HG03159 (cell line): ENCODE measurements at regions not wholly inside any gene's neighbourhood (a gene's known extent, or its start where the extent isn't known, plus 50 kb on each side); places are given as distances from the start of the nearest gene placed in this dataset.

ENCODE experiments used
- ATAC-seq: cut with Tn5 transposase; IDR thresholded peaks from one replicate; pipeline ENCODE4 v1.9.1; 2021; ENCODE audit warnings: mild to moderate bottlenecking, moderate library complexity; ENCODE audit not compliant: unreplicated experiment

DNA sequence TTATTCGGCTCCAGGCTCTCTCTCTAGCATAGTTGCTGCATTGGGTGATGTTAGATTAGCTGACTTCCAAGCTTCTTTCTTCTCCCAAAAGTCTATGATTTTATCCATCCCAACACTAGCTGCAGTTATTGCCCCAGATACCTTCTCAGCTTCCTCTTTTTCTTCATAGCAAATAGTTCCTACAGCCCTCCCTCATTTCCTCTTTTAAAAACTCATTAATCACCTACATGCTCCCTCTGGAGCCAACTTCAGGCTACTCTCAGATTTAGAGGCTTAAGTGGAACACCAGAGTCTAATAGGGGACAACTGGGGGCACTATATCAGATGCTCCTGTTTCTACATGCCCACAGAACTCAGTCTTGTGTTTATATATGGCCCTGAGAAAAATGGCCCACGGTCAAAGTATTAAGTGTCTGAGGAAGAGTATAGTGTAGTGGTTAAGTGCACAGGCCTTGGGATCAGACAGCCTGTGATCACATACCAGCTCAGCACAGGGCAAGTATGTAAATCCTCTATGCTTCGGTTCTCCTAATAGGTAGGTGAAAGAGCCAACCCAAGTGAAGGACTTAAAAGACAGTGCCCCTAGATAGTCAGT is 241.9 kb upstream of the SLC14A2 start:
- ATAC-seq = no peak

GRCh38 chr18:45374236-45374635 is 241.0 kb upstream of the SLC14A2 start:
- no peak for ATAC-seq

DNA sequence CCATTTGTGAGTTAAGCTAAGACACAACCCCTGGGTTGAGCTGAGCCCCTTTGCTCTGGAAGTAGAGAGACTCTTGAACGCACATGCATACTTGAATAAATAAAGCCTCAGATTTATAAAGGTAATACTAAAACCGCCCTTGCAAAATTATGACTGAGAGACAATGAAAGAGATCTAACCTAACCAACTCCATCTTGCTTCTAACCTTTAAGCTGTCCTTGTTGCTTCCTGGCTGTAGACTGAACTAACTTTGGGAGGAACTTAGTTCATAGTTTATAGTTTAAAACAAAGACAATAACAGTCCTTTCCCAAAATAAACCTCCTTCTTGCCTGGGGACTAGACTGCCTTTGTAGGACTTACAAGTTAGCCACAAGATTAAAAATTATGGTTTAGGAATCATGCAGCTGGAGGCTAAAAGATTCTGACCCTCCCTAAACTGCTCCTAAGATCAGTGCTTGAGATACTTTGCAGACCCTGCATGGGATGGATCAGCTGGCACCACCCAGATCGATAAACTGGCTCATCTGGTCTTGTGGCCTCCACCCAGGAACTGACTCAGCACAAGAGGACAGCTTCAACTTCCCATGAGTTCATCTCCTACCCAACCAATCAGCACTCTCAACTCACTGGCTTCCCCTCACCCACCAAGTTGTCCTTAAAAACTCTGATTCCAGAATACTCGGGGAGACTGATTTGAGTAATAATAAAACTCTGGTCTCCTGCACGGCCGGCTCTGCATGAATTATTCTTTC is 240.2 kb upstream of the SLC14A2 start:
- no peak for ATAC-seq

- no peak for ATAC-seq
These were observed 239.1 kb upstream of the SLC14A2 start for GRCh38 chr18:45376193-45376592.

- ATAC-seq = no peak
These were observed 237.0 kb upstream of the SLC14A2 start for GRCh38 chr18:45378308-45378707.

GRCh38 chr18:45378933-45379332 is 236.3 kb upstream of the SLC14A2 start:
- ATAC-seq = no peak

- ATAC-seq = peak; percentile 49
These were observed 235.4 kb upstream of the SLC14A2 start for GRCh38 chr18:45379903-45380302.

- no peak for ATAC-seq
These were observed 234.0 kb upstream of the SLC14A2 start for GRCh38 chr18:45381282-45381681.

GRCh38 chr18:45383228-45383627 is 232.0 kb upstream of the SLC14A2 start:
- ATAC-seq = no peak

- ATAC-seq = no peak
These were observed 230.9 kb upstream of the SLC14A2 start for GRCh38 chr18:45384137-45384961.

DNA sequence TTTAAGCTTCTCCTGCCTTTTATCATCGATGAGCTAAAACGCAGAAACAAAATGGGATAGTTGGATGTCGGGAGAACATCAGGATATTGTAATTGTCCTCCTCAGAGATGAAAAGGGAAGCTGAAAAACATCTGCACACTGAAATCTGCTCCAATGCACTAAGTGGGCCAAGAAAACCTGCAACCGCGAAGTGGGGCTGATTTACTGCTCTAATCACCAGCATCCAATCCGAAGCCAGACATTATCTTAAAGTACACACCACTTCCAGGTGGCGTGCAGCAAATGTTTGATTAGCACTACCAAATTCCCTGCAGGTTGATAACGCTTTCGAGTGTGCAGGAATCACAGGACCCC is 230.3 kb upstream of the SLC14A2 start:
- ATAC-seq = no peak

- ATAC-seq = no peak
These were observed 229.1 kb upstream of the SLC14A2 start for GRCh38 chr18:45386041-45386655.

GRCh38 chr18:45387229-45387628 is 228.0 kb upstream of the SLC14A2 start:
- no peak for ATAC-seq

GRCh38 chr18:45398448-45398847 is 216.8 kb upstream of the SLC14A2 start:
- no peak for ATAC-seq

- ATAC-seq = no peak
These were observed 216.1 kb upstream of the SLC14A2 start for GRCh38 chr18:45399146-45399545.

DNA sequence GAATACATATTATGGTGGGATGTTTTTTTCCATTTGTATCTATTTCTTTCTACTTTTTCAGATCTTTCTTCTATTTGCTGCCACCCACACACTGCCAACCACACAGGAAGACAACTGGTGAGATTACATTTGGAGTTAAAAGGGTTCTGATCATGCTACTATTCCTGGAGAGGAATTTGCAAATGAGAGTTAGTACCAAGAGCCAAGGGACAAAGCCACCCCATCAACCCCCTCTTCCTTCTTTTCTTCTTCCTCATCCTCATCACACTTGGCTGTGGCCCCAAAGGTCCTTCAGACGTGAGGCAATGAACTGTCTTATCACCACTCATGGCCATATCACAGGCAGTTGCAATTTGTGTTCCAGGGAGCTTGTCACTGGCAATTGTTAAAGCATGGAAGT is 215.6 kb upstream of the SLC14A2 start:
- no peak for ATAC-seq

- no peak for ATAC-seq
These were observed 212.7 kb upstream of the SLC14A2 start for GRCh38 chr18:45402485-45403056.

DNA sequence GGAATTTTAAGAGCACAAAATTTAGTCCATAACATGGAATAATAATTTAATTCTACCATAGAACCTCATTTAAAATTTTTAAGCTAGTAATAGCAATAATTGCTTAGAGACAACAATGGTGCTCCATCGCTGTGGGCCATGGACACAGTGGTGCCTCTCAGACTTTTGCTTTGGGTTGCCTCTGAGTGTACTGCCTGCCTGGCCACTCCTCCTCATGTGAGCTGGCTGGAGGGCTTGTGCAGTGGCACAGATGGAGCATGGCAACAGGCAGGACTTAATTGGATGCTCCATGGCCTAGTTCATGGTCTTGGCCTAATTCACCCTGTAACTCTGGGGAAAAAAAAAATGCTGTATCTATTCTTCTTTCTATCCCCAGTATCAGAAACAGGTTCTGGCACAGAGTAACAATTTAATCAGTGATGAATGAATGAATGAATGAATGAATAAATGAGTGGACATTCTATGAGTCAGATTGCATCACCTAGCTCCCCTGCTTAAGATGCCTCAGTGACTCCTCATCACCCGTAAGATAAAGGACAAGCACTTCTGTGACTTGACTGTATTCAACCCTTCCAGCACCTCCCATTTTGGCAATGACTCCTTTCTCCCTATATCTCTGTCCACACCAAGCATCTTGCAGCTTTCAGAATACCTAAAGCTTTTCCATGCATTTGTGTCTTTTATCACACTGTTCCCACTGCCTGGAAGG is 211.8 kb upstream of the SLC14A2 start:
- ATAC-seq = no peak

DNA sequence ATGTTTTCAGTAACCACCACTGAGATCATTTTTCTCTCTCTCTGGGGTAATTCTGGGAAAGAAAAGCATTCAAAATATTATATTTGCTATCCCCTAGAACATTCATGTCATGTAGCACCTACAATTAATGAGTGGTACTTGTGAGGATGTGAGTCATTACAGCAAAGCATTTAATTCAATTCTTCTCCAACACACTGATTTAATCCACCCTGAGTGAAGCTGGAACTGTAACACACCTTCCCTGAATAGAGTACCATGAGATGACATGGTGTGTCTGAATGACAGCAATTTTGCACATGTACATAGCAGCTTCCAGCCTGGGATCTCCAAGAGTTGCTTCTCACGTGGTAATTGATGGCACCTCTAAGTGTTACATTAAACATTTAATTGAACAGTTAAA is 207.1 kb upstream of the SLC14A2 start:
- ATAC-seq = no peak

GRCh38 chr18:45409971-45410370 is 205.3 kb upstream of the SLC14A2 start:
- no peak for ATAC-seq

- no peak for ATAC-seq
These were observed 202.7 kb upstream of the SLC14A2 start for GRCh38 chr18:45412577-45412976.
